ENCODE measurements at regions not wholly inside any gene's neighbourhood (a gene's known extent, or its start where the extent isn't known, plus 50 kb on each side); places are given as distances from the start of the nearest gene placed in this dataset.
"Not testable (repeated sequence)": the region's sequence is repeated elsewhere in the genome, so short reads cannot be mapped to it uniquely, and the experiment has no call there.

GRCh38 chr17:5888811-5889210 is 181.4 kb upstream of the WSCD1 start:
- TF ChIP-seq CTCF (conservative IDR thresholded peaks at IDR 0.05; ENCODE audit: low read depth, low read length): no peak

DNA sequence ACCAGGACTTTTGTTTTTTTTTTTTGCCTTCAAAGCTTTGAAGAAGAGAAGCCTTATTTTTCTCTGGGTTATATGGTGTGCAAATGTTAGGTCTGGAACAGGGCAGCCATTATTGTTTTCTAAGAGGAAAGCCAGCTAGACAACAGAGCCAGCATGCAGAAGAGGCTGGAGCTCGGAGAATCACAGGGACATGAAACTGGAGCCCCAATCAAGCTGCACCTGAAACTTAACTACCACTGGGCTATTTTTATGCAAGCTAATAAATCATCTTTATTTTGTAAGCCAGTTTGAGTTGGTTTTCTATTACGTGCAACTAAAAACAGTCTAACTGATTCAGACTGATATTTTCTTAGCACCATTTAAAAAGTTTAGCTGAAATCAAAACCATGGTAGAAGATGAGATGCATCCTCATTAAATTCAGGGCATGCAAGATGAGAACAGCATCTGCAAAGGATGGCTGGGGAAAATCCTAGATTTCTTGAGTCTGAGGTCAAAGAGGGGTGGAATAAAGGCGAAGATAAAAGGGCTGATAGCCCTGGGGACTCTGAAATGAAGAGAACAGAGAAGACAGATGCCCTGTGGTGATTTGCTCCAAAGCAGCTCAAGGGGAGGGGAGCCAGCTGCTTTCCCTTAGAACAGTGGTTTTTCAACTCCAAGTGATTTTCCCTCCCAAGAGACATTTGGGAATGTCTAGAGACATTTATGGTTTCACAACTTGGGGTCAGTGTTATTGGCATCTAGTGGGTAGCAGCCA is 177.1 kb upstream of the WSCD1 start:
- H3K4me3 ChIP-seq (ENCODE audit: low read depth, low read length): no peak overlapping the region
- no peak for TF ChIP-seq CTCF (conservative IDR thresholded peaks at IDR 0.05; ENCODE audit: low read depth, low read length)
- DNase-seq (ENCODE audit: low read depth): no peak

More at GRCh38 chr17:5888811-5889210, 181.4 kb upstream of the WSCD1 start:
- peak; percentile 4 for DNase-seq (ENCODE audit: low read depth)
- no peak overlapping the region for H3K4me3 ChIP-seq (ENCODE audit: low read depth, low read length)

DNA sequence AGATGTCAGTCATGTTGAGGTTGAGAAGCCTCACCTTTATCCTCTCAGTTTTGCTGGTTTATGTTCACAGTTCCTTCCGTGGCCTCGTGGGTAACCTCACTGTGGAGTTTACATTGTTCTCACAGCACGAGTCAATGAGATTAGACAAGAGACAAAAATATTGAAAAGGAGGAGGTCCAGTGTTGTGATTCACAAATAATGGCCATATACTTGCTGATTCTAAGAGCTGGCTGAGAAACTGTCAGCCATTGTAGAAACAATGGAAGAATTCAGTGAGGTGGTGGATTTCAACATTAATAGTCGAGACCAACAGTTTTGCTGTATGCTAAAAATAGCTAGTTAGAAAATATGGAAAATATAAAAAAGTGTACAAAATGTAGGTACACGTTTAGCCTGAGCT is 176.4 kb upstream of the WSCD1 start:
- TF ChIP-seq CTCF (conservative IDR thresholded peaks at IDR 0.05; ENCODE audit: low read depth, low read length): no peak
- H3K4me3 ChIP-seq (ENCODE audit: low read depth, low read length): no peak overlapping the region

GRCh38 chr17:5895276-5895675 is 174.9 kb upstream of the WSCD1 start:
- TF ChIP-seq CTCF (conservative IDR thresholded peaks at IDR 0.05; ENCODE audit: low read depth, low read length): no peak
- no peak for DNase-seq (ENCODE audit: low read depth)

More for the DNA sequence above, 176.4 kb upstream of the WSCD1 start:
- DNase-seq (ENCODE audit: low read depth): peak; percentile 12

DNA sequence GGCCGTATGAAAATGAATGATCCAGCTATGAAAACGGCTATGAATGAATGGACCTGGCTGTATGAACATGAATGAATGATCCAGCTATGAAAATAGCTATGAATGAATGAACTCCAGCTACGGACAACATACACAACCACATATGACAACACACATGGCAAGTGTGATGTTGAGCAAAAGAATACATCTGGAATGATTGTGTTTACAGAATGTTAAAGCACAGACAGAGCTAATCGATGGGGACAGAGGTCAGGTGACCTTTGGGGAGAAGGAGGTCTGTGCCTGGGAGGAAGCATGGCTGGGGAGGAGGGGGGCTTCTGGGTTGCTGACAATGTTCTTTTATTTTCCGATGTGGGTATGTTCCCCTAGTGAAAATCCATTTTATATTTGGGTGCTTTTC is 174.0 kb upstream of the WSCD1 start:
- TF ChIP-seq CTCF (conservative IDR thresholded peaks at IDR 0.05; ENCODE audit: low read depth, low read length): no peak
- no peak overlapping the region for H3K4me3 ChIP-seq (ENCODE audit: low read depth, low read length)
- no peak for DNase-seq (ENCODE audit: low read depth)

More at GRCh38 chr17:5895276-5895675, 174.9 kb upstream of the WSCD1 start:
- no peak overlapping the region for H3K4me3 ChIP-seq (ENCODE audit: low read depth, low read length)

DNA sequence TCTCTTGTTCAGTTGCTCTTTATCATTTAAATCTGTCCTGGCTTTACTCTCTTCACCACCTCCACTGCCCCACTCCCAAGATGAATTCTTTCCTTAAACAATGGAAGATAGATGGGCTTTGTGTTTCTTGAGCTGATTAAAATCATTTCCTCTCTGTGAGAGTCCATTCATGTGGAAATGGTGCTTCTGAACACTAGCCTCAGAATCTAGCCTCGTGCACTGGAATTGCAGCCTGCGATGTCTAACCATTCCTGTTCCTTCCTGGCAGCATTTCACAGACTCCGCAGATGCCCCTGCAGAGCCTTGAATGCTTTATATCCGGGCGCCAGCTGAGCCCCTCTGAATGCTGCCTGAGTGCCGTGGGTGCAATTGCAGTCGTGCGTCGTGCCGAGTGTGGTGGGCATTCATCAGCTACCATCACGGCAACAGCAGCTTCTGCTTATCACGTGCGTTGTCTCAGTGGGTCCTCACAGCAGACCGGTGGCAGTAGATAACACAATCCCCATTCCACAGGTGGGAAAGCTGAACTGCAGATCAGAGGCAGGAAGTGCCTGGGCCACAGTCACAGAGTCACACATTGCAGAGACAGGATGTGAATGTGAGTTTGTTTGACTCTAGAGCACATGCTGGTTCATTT is 172.8 kb upstream of the WSCD1 start:
- no peak overlapping the region for H3K4me3 ChIP-seq (ENCODE audit: low read depth, low read length)
- no peak for DNase-seq (ENCODE audit: low read depth)
- TF ChIP-seq CTCF (conservative IDR thresholded peaks at IDR 0.05; ENCODE audit: low read depth, low read length): no peak

DNA sequence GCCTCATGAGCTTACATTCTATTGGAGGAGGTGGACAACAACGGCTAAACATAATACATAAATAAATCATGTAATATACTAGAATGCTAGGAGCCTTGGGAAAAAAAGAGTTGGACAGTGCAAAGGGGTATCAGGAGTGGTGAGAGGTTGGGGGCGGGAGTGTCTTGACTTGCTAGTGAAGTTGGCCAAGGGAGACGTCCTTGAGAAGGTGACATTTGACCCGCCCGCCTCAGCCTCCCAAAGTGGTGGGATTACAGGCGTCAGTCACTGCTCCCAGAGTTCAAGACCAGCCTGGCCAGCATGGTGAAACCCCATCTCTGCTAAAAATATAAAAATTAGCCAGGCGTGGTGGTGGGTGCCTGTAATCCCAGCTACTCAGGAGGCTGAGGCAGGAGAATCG is 172.2 kb upstream of the WSCD1 start:
- not testable (repeated sequence) for DNase-seq (ENCODE audit: low read depth)

More for the DNA sequence above, 172.2 kb upstream of the WSCD1 start:
- H3K4me3 ChIP-seq (ENCODE audit: low read depth, low read length): not testable (repeated sequence)

Measured in choroid plexus epithelial cell (primary cell).